GM21576 (cell line): ENCODE measurements at regions not wholly inside any gene's neighbourhood (a gene's known extent, or its start where the extent isn't known, plus 50 kb on each side); places are given as distances from the start of the nearest gene placed in this dataset.
"Not testable (repeated sequence)": the region's sequence is repeated elsewhere in the genome, so short reads cannot be mapped to it uniquely, and the experiment has no call there.

ENCODE experiments used
- ATAC-seq: cut with Tn5 transposase; IDR thresholded peaks from one replicate; pipeline ENCODE4 v1.9.1; 2021; ENCODE audit warnings: mild to moderate bottlenecking, moderate library complexity; ENCODE audit not compliant: unreplicated experiment

DNA sequence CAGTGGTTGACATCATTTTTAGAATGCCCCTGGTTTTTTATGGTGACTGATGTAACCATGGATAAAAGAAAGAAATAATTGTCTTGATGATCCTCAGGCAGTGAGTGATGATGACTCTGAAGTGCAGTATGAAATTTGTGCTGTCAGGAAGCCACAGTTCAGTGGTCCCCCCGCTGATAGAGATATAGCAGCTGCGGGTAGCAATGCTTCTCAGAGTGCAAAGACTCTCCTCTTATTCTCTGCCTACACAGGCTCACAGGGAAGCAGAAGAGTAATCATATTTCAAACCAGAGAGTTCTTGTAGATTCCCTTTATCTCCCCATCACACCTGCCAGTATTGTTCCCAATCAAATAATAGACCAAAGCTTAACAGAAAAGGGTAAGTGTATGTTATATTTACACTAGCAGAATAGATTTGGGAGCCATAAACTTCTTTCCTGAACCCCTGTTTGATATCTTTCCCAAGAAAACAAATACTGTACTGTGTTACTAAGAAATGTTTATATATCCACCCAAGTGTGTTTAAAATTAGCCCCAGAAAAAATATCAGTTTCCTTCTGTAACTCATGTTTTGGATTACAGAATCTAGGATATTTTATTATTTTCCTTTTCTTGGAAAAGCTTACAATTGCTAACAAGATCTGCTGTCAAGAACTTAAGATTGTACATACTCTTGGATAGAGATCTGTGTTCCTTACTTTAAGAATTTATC is 1817.4 kb upstream of the FLRT2 start:
- no peak for ATAC-seq

DNA sequence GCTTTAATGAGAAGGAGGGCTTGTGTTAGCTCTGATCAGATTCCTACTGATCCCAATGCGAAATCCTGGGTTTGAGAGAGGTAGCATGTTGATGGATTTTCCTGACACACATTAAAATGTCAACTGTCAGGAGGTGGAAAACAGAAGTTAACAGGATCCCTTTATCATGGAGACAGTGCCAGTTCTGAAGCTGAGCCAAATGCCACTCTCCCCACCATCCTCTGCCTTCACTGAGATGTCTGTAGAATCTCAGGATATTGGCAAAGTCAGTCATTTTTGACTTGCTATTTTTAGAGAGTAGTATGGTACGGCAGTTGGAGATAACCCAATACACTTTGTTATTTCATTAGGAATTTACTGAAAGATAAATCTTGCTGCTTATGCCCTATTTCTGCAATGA is 1816.2 kb upstream of the FLRT2 start:
- no peak for ATAC-seq

DNA sequence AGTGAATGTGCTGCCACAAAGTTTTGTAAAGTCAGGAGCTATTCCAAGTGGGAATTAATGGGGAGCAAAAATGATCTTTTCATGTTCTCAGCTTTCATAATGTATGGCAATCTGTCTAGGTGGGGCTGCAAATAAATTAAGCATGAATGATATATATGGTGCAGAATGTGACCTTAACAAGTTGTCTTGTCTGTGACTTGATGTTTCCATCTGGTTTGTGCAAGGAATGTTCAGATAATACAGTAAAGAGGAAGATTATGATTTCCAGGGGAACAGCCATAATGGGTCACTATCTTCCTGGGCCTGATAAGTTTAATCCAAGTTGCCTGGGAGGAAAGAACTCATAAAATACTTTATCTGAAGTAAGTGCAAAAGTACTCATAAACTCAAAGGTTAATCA is 1815.8 kb upstream of the FLRT2 start:
- no peak for ATAC-seq

DNA sequence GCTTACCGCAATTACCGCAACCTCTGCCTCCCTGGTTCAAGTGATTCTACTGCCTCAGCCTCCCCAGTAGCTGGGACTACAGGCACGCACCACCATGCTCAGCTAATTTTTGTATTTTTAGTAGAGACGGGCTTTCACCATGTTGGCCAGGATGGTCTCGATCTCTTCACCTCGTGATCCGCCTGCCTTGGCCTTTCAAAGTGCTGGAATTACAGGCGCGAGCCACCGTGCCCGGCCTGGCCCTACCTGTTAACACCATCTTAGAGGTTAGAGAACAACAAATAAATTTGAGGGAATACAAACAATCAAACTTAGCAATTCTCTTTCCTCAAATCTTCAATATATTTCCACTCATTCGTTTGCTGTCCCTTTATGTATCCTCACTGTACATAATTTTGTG is 1810.5 kb upstream of the FLRT2 start:
- ATAC-seq: not testable (repeated sequence)

DNA sequence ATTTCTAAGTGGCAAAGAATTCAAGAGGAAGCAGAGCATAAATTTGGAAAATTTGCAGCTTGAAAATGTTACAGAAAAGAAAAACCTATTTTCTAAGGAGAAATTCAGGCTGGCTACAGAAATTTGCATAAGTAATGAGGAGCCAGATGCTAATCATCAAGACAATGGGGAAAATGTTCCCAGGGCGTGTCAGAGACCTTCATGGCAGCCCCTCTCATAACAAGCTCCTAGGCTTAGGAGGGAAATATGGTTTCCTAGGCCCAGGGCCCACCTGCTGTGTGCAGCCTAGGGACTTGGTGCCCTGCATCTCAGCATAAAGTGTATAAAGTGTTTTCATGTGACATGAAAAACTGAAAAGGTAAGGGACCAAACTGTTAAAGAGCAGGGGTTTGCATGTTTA is 1796.3 kb upstream of the FLRT2 start:
- no peak for ATAC-seq

DNA sequence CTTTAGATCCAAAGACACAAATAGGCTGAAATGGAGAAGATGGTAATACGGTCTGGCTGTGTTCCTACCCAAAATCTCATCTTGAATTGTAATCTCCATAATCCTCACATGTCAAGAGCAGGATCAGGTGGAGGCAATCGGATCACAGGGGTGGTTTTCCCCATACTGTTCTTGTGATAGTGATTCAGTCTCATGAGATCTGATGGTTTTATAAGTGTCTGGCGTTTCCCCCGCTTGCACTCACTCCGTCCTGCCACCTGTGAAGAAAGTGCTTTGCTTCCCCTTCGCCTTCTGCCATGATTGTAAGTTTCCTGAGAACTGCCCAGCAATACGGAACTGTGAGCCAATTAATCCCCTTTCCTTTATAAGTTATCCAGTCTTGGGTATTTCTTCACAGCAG is 1795.5 kb upstream of the FLRT2 start:
- ATAC-seq: no peak

DNA sequence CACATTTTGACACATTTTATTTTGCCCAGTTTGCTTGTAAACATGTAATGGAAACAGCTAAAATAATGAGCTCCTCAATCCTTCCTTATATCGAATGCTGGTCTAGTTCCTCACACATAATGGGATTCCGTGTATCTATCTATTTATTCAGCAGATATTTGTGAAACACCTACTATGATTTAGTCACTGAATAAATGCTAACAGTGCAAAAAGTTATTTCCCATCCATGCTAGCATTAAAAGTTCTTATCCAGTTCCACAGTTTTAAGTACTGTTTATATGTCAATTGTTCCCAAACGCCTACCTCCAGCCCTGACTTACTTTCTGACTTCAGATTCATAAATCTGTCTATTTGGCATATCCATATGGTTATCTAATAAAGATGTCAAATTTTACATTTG is 1788.7 kb upstream of the FLRT2 start:
- ATAC-seq: no peak

DNA sequence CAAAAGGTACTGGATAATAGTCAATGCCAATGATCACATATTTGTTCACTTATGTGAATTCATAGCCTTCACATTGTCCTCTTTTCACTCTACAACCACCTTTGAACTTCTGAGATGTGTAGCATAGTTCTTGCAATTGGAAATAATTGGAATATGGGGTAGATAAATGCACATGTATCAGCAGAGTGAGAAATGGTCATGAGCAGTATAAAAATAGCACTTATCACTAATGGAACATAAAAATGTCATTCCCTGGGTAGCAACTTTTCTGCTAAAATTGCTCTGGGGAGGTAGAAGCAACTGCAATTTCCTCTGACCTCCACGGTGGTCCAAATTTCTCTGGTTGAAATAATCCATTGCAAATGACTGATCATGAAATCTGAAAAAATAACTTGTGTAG is 1785.7 kb upstream of the FLRT2 start:
- ATAC-seq: no peak

DNA sequence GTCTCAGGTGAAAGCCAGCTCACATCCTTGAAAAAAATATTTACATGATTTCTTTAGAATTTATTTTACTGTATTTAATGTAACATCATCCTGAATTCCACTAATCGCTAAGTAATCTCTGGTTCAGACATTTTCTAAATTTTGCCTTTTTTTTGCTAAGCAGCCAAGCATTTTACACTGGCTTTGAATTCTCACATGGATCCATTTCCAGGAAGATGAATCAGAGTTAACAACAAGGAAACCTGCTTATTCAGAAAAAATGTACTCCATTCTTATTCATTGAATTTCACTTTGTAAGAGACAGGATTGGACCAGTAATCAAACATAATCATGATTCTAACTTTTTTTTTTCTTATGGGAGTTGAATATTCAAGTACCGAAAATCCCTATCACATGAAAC is 1785.1 kb upstream of the FLRT2 start:
- no peak for ATAC-seq

DNA sequence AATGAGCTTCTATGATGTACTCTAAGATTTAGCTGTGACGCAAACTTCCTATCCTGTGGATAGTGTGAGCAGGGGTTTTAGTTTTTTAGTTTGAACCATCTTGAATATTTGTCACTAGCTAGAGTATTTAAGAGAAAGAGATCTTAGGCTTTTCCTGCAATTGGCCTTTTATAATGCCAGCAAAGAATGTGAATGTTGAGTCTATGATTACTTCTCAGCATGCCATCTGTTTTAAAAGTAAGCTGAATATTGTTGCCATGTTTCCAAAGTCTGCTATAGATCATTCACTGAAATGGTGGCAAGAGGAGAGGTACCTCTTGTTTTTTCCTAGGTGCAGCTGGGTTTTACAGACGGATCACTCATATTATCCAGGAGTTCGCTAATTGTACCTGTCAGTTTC is 1783.6 kb upstream of the FLRT2 start:
- ATAC-seq: no peak

DNA sequence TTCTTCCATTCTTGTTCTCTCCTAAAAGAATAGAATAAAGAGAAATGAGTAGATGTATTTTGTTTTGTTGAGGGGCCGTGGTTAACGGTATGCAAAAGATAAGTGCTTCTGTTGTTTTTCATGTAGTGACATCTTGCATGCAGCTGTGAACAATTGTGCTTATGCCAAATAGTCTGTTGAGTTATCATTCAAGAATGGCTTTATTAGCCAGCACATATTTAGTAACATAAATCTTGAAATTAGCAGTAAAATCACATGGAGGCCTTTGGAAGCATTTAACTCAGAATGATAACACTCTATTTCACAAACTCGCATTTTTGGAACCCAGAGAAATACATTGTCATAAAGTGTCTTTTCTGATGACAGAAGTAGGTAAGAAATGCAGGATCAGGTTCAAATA is 1772.0 kb upstream of the FLRT2 start:
- ATAC-seq: no peak

DNA sequence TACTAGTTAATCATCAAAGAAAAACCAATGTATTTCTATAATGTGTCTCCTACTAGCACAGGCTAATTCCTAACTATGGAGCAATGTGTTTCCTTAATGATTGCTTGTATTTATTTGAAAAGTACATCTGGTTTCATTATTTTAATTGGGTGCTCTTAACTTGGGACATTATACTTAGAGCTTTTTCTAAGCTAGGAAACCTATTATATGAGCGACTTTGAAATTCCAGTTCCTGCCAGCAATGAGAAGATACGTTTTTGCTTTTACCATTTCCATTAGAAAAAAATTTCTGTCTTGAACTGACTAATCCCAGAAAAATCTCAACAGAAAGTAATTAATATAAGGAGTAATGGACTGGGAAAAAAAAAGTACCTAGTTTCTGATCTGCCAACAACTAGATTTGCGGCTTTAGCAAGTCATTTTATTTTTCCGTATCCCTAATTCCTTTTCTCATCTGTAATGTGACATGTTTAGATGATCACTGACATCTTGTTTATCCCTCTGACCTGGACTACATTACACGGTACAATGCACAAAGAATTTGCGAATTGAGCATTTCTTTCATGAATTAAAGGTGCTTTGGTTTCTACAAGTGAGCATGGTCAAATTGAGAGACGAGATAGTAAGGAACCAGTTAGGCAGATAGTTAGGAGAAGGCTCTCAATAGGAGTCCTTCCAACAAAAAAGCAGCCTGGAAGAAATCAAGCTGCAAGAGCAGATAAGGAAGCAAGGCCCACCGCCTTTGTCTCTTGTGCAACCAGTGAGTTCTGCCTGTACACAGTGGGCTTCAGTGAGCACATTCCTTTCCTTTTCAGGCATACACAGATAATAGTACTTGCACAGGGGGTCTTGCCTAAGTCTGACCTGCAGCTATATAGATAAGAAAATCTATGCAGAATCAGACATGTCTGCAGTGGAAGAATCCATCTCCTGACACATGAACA is 1765.0 kb upstream of the FLRT2 start:
- ATAC-seq: no peak

DNA sequence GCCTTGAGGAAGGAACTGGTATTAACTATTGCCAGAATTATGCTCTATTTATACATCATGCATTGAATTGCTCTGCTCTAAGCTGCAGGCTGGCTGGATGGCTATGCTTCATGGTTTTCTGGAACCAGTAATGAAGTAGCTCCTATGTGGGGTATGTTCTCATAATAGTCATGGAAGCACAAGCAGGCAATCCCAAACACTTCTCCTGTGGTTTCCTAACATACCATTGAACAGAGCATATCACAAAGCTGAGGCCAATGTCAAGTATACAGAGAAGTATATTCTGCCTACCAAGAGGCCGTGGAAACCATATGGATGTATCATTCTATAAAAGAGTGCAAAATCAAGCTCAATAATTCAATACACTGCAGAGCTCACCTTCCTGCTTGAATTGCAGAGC is 1752.4 kb upstream of the FLRT2 start:
- no peak for ATAC-seq

DNA sequence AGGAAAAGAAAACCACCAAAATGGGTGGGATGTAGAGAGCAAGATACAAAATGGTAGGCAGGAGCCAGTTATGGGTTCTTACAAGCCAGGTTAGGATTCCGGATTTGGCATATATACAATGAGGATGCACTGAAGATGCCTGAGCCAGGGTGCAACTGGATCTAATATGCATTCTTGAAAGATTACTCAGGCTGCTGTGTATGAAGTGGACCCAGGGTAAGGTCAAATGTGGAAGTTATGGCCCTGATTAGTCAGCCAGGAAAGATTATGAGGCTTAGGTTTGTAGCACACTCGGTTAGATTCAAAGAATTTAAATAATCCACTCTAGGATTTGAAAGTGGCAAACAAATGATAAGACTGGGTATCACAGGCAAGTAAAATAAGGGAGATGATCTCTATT is 1750.7 kb upstream of the FLRT2 start:
- no peak for ATAC-seq

DNA sequence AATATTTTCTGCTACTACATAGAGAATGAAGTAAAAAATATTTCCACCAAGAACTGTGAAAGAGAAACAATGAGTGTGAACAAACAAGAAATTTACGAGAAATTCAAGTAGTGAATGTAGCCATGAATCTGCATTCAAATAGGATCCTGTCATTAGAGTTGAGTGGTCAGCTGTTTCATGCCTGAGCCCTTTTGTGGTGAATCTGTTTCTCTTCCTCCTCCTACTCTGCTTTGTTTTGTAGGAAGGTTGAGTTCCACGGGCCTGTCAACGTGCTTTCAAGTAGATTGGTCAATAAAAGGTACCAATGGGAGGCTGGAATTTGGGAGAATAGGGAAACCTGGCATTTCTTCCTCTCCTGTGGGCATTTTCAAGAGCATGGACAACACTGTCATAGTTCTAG is 1749.6 kb upstream of the FLRT2 start:
- no peak for ATAC-seq

DNA sequence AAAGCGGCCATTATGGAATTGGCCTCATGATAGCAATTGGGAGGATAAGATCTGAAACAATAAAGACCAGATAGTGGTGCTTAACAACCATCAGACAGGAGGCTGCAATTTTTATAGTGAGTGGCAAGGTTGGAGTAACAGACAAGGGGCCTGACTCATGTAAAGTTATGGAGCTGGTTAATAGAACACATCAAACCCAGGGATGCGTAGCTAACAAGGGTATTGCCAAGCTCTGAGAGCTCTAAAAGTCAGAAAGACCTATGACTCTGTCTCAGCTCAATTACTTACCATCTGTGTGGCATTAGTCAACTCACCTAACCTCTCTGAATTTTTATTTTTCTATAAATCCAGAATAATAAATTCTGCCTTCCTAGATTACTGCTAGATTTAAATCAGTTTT is 1731.5 kb upstream of the FLRT2 start:
- no peak for ATAC-seq

DNA sequence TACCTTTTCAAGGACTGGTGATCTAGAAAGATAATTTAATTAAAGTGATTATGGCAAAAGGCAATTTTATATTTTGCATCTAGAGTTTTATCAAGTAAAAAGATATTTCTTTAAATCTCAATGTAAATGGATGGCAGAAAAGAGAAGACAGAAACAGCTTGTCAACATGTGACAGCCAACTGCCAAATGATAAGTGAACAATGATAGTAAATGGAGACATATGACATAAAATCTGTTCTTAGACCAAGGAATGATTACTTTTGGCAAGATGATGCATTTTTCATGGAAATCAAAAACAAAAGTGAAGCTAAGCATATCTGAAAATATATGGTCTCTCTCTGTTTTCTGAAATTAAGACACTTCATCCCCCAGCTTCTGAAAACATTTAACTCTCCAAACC is 1730.7 kb upstream of the FLRT2 start:
- ATAC-seq: no peak

DNA sequence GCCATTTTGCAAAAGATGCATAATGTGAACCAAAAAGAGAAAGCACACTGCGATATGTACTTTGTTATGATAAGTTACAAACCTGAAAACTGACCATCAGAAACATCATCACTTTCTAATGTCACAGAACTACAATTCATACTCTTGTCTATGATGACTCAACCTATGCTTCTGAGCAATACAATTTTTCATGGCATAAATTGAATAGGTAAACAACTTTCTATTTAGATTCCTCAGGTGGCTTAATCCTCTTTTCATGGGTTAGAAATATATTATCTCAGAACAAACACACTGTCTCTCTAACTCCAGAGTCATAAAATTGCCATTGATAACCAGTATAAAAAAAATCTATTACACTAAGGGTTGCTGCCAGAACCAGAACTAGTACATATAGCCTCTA is 1715.0 kb upstream of the FLRT2 start:
- no peak for ATAC-seq

DNA sequence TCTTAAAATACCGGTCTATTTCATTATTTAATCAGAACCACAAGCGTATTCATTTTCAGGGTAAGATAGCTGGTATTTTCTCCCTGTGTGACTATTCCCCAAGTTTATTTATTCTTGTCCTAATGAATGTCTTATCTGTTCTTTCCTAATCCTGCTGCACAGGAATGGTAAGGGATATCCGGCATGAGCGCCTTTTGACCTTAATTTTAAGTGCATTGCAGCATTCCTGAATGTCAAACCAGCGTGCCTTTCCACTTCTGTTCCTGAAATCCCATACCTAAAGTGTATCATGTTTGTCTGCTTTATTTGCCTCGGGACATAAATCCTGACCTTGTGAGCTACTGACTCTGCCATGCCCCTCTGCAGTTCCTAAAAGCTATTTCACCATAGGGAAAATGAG is 1713.2 kb upstream of the FLRT2 start:
- no peak for ATAC-seq

DNA sequence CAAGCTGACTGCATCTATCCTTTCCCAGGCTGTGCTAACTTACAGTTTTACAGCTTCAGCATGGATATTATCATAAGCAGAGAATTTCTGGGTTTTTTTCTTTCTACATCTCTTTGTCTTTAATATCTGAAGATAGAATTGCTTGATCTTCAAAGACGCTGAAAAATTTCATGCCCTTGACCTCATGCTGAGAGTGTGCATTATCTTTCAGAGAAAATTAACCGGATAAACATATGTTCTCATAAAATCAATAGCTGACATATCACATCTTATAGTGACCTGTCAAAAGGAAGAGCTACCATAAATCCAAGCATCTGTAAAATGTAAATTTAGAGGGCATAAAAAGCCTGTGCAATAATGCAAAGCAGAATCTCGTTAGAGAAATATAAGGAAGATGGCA is 1704.1 kb upstream of the FLRT2 start:
- no peak for ATAC-seq

DNA sequence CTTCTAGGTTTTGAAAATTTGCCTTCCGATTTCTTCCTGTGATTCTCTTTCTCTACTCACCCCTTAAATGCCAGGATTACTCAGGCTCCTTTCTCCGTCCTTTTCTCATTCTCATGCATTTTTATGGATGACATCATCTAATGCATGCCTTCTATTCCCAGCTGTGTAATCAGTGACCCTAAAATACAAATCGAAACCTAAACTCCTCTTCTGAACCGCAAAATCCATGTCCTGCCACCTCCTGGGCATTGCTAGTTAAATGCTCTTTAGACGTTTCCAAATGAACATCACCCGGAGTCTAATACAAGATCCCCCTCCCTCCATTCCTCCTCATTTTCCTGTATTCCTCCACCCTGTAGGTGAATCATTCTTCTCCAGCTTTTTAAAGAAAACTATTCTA is 1703.1 kb upstream of the FLRT2 start:
- no peak for ATAC-seq

DNA sequence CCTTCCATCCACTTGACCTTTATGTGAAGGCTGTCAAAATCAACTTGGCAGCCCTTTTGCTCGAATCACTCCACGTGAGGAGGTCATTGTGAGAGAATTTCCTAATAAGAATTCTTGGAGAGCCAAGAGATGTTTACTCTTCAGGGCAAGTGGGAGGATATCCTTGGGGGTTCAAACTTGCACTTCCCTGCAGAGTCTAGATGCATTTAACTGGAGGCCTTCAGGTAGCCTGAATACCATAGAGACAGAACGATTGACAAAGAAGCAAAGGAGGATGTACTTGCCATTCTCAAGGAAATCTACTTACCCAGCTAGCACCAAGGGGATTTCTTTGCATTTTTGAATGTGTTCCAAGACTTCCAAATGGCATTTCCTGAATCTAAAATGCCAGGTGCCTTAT is 1702.6 kb upstream of the FLRT2 start:
- ATAC-seq: no peak
